ENCODE measurements at regions not wholly inside any gene's neighbourhood (a gene's known extent, or its start where the extent isn't known, plus 50 kb on each side); places are given as distances from the start of the nearest gene placed in this dataset.
A peak's percentile ranks its signal among the peaks of the same experiment; 100 is the strongest.
"Not testable (repeated sequence)": the region's sequence is repeated elsewhere in the genome, so short reads cannot be mapped to it uniquely, and the experiment has no call there.

DNA sequence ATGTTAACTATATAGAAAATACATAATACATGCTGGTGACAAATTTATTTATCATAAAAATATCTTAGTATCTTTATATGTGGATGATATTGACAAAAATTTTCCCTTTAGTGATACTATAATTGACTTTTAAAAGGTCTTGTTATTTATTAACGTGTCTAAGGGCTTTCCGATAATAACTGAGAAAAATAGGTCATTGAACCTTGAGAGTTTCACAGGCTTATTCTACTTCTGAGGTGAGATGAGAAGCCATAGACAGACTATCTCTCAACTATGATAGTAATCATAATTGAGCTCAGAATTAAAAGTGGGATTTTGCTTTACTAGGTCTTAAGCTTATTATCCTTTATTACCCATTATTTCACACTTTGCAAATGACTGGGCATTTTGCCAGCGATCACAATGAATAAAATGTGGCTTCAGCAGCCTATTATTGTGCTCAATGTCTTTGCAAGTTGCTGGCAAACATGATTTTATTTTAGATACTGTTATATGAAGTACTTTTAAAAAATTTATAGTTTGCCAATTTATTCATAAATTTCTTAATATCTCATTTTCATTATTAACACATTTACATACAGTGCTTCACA, 574.5 kb downstream of the ZWINT start:
- intact Hi-C loops (cut with DNase I) = no loop called here
- DNase-seq = no peak

DNA sequence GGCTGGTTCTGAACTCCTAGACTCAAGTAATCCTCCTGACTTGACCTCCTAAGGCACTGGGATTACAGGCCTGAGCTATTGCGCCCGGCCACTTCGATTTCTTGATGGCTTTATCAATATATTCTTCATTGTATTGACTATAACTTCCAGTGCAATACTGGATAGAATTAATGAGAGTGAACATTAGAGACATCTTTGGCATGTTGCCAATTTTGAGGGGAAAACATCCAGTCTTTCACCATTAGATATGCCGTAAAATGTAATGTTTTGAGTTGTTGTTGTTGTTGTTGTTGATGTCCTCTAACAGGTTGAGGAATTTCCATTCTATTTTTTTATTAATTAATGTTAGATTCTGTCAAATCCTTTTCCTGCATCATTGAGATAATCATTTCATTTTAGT, 578.9 kb downstream of the ZWINT start:
- peak in 2 of 10 donors; percentile 33 to 39 for DNase-seq
- intact Hi-C loops (cut with DNase I) = no loop called here

DNA sequence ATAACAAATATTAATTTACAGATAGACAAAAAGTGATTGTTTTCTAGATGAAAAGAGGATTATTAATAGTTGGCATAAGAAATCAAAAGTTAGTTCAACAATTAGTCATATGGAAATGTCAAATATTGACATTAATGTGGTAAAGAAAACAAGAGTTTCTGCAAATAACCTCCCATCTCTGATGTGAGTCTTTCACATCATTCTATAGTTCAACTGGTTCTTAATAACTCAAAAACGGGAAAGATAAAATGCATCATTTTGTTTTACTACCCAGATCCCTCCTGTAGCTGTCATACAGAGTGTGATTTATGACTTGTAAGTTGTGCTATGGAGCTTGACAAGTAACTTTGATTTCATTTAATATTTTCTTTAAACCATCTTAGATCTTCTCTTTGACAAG, 594.8 kb downstream of the ZWINT start:
- intact Hi-C loops (cut with DNase I) = no loop called here
- no peak for DNase-seq

DNA sequence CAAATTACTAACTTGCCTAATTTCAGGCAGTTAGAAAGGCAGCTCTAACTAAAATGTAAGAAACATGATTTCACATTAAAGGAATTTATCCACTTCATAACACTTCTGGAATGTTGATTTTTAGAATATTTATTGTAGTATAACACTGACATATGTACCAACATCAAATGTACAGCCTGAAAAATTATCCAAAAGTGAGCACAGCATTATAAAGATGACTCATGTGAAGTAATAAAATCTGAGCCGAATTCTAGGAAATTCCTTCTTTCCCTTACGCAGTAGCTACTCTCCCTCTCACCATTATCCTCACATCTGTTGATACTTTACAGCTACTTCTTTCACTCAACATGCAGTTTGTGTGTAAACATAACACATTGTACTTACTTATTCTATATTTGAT, 610.6 kb downstream of the ZWINT start:
- no peak for DNase-seq
- intact Hi-C loops (cut with DNase I) = no loop called here

DNA sequence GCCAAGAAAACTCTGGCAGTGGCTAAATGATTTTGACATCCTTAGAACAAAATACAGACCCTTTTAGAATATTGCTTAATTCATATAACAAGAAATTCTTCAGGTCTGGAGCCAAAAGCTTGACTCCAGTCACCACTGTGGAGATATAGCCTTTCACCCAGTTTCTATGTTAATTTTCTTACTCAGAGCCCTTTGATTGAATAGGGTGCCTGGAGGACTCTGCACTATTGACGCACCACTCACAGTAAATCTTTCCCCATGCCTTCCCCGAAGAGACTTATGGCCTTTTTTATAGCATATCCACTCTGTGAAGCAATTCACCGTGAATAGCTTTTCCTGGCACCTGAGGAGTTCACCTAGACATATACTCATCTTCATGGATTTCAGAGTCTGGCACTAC, 613.8 kb downstream of the ZWINT start:
- no peak for DNase-seq
- intact Hi-C loops (cut with DNase I) = loop anchor here (10.0 kb wide), 1 partner anchor 652 kb away; no protein-coding TSS in a partner anchor

DNA sequence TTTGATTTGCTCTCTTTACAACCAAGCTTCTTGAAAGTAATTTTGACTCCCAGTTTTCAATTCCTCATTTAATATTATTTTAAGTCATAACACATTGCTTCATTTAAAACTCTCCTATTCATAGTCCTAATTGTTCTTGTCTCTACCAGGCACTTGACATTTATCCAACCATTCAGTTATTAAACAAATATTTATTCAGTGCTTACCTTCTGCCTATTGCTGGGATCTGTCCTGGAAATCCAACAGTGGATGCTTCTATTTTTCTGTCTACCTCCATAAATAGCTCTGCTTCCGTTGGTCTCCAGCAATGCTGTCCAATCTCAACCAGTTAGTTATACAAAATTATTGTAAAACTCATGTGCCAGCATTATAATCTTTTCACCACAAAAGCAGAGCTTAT, 615.1 kb downstream of the ZWINT start:
- intact Hi-C loops (cut with DNase I) = loop anchor here (10.0 kb wide), 1 partner anchor 651 kb away; no protein-coding TSS in a partner anchor
- no peak for DNase-seq

DNA sequence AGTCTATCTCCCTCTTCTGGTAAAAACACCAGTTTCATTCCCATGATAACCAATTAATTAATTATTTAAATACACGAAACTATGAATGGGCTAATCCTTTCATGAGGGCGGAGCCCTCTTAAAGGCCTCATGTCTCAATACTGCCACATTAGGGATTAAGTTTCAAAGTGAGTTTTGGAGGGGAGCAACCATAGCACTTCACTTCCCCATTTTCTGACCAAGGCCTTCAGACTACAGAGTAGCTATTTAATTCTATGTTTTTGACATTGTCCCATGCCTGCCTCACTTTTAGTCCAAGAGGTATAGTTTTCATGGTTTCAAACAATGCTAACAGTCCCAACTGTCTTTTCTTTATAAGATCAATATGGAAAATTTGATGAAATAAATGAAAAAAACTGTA, 618.6 kb downstream of the ZWINT start:
- intact Hi-C loops (cut with DNase I) = loop anchor here (10.0 kb wide), 1 partner anchor 648 kb away; no protein-coding TSS in a partner anchor
- no peak for DNase-seq

DNA sequence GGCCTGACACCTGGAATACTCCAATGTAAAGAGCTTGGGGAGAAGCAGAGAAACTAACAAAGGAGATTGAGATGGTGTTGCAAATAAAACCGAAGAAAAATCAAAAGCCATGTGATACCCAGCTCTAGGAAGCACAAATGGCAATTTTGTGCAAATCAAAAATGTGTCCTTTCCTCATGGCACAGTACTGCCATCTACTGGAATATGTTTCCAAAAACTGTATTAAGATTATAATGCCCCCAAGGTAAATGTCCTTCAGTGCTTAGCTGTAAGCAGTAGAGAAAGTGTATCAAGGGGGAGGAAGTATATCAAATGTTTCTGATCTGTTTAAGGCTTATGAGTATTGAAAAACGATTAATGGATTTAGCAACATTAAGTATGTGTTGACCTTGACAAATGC, 620.3 kb downstream of the ZWINT start:
- not testable (repeated sequence) for DNase-seq

DNA sequence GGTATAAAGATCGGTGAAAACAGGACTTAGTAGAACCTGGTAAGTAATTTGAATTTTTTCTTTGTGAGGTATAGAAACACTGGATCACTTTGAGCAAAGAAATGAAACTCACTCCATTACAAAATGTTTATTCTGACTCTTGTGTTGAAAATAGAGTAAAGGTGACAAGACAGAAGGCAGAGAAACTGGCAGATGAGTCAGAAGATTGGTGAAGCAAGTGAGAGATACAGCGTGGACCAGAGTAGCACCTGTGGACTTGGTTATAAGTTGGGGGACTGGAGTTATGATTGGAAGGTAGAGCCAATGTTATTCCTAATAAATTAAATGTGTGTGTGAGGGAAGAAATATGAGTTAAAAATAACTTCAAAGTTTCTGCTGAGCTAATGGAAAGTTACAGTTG, 620.9 kb downstream of the ZWINT start:
- intact Hi-C loops (cut with DNase I) = loop anchor here (10.0 kb wide), 1 partner anchor 645 kb away; no protein-coding TSS in a partner anchor
- DNase-seq = no peak

More for the DNA sequence above, 620.3 kb downstream of the ZWINT start:
- intact Hi-C loops (cut with DNase I) = loop anchor here (10.0 kb wide), 1 partner anchor 646 kb away; no protein-coding TSS in a partner anchor

DNA sequence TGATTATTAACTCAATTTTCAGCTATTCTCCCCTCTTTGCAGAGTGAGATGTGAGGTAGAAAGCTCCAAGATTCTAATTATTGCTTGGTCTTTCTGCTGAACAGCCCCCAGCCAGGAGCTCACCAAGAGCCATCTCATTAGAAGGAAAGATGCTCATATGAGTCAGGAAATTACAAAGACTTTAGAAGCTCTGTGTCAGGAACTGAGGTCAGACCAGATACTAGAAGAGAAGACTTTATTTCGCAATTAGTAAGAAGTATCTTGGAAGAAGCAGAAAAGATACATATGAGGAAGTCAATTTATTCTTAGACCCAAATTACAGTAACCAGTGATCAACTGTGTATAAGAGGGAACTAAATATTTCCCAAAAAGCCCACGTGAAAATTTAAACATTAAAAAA, 626.9 kb downstream of the ZWINT start:
- intact Hi-C loops (cut with DNase I) = no loop called here
- no peak for DNase-seq

DNA sequence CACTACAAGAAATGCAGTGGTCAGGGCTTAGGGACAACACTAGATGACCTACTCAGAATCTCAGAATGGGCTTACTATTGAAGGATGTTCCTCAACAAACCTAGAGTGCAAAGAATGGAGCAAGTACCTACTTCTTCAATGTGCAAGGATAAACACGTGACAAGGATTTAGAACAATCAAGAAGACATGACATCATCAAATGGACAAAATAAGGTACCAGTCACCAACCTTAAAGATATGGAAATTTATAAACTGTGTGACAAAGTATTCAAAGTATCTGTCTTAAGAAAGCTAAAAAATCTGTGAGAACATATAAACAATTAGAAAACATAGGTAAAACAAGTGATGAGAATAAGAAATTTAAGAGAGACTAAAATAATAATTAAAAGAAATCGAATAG, 656.1 kb downstream of the ZWINT start:
- DNase-seq = no peak
- intact Hi-C loops (cut with DNase I) = no loop called here

DNA sequence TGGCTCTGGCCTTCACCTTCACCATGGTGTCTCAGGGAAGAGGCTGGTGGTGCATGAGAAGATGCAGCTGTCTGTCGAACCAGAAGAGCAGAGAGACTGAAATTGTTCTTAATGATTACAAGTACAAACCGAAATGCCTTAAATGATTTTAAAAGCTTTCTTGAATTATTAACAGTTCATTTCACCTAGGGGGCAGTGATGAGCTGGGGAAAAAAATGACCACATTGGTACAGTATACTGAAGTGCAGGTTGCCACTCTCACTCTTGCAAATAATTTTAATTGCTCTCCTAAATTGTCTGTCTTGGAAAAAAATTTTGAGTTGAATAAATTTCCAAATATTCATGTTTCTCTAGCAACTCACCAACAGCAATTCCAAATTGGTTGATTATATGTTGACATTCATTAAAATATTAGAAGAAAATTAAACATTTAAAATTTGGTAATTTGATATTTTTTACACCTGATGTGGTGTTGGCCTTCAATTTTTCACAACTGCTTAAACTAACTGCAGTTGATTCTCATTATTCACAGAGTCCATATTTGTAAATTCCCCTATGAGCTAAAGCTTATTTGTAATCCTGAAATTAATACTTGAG, 692.6 kb downstream of the ZWINT start:
- intact Hi-C loops (cut with DNase I) = no loop called here
- DNase-seq = no peak

DNA sequence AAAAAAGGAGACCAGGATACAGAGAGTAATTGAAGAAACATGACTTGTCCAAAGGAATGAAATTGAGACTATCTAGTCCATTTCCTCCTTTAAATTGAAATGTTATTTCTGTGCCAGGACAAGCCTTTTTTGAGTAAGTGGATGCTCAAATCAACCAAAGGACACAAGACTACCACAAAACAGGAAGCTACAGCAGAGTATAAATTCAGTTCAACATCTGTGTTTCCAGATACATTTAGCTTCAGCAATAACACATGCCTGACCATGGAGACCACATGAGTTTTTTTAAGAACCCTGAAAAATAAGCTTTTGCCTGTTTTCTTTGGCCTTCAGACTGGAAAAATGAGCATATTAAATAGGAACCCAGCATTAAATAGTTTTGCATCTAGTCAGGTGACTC, 707.5 kb downstream of the ZWINT start:
- intact Hi-C loops (cut with DNase I) = no loop called here
- DNase-seq = no peak

DNA sequence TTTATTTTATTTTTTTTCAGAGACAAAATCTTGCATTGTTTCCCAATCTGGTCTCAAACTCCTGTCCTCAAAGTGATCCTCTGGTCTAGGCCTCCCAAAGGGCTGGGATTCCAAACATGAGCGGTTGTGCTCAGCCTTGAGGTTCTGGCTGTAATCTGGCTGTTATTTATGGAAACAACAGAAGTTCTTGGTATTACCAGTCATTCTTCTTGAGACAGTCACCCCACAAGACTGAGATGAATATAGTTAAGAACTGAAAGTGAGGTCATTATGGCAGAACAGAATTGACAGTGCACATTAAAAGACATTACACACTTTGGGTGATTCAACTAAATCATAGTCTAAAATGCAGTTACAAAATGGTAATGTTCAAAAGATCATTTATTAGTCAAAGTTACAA, 719.5 kb downstream of the ZWINT start:
- intact Hi-C loops (cut with DNase I) = no loop called here
- no peak for DNase-seq

DNA sequence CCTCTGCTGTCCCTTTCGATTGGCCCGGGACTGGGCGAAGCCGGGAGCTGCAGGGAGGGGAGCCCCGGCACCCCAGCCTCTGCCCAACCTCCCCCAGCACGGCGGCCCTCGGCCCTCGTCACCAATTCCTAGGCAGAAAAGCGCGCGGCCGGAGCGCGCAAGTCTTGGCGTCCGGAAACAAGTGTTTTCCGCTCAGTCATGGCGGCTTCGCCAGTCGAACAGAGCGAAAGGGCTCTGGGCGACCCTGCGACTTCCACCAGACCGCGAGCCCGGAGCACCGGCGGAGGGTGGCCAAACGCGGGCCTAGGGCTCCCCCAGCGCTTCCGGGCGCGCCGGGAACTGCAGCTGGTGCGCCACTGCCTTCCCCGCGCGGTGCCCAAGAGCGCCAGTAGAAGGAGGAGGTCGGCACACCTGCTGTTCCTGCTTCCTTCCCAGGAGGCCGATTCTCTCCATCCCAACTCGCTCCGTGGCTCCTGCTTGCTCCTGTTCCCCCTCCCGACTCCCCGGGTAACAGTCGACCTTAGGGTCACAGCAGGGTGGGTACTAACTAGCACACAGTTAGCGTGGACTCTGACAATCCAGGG, 729.9 kb downstream of the ZWINT start:
- intact Hi-C loops (cut with DNase I) = no loop called here
- peak; percentile 40 to 95 (median 64) for DNase-seq

DNA sequence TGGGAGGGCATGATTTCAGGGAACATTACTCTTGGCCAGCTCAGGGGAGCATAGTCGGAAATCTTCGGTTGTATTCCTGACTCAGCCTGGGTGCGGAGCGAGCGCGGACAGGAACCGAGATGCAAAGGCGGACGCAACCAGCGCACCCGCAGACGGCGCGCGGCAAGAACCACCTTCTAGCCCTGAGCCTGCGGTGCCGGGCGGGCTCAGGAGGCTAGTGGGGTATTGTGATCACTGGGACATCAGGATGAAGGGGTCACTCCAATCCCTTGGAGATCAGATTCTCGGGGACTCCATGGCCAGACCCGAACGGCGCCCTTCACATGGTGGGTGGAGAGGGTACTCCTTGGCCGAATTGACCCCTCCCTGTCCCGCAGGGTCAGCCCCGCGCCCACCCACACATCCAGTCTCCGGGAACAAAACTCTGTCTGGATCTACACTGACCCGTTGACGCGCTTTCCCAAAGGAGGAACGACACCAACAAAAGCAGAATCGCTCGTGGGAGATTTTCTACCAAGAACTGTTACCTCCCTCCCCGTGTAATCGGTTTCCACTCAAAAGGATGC, 730.5 kb downstream of the ZWINT start:
- intact Hi-C loops (cut with DNase I) = no loop called here
- peak in 7 of 10 donors; percentile 11 to 83 (median 29) for DNase-seq

DNA sequence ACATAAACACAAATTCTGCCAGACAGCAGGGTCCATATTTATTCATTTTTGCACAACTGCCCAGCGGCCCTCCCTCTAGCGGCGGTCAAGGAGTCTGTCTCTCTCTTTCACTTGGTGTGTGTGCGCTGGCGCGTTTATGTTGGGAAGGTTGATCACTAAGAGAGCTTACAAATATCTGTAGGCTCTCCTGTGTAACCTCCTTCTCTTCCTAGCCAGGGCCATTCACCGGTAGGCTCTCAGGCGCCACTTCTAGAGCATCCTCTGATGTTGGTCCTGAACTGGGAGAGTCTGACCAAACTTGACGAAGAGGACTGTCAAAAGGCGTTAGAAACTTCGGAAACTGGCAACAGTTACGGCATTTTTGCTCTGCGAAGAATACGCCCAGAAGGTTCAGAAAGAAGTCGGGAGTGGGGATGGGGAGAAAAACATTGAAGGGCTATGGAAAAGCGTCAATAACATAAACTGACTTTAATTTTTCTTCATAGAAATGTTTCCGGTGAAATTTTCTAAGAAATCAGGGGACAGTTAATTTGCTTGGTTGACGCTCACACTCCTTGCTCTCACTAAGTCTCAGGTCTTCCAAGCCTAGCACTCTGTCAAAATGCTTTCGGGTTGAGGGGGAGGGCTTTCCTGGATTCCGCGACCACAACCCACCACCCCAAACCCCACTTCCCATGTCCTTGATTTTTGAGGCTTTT, 731.1 kb downstream of the ZWINT start:
- DNase-seq = peak; percentile 12 to 89 (median 31)
- intact Hi-C loops (cut with DNase I) = loop anchor here (5.0 kb wide), 1 partner anchor 538 kb away; no protein-coding TSS in a partner anchor

DNA sequence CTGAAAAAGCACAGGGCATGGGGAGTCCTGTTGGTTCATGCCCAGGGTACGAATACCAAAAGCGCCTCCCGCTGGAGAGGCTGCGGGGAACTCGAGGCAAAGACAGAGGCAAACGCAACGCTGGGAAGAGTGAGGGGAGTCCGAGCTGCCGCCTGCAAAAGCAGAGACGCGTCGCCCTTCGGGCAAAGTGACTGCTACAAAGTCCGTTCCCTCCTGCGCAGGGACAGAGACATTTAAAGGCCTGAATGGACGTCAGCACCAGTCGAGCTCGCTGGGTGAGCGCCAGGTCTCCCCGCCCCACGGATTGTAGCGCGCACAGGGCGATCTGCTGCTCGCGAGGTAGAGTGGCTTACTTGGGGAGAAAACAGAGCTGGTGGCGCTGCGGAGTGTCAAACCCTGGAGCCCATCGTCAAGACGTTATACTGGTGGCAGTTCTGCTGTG, 732.8 kb downstream of the ZWINT start:
- DNase-seq = peak; percentile 17 to 87 (median 34)
- intact Hi-C loops (cut with DNase I) = loop anchor here (5.0 kb wide), 1 partner anchor 536 kb away; no protein-coding TSS in a partner anchor

DNA sequence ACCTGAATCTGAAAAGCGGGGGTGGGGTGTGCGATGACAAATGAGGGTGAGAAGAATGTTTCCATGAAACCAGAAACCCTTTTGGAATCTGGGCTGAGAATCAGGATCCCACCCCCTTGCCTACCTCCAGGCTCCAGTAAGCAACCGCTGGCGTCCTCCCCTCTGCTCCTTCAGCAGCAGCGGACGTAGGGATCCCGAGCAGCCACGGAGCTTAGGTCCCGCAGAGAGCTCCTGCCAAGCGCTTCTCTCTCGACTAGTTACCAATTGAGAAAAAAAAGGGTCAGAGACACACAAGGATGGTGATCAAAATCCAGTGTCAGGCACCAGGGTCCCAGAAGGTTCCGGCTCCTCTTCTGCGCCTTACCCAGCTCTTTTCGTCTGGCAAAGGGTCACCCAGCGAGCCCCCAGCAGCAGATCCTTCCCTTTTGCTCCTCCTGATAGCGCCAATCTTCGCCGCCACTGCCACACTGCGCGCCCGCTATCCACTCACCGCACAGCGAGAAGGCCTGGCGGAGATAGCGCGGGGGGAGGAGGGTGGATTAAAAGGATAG, 733.5 kb downstream of the ZWINT start:
- intact Hi-C loops (cut with DNase I) = loop anchor here (5.0 kb wide), 1 partner anchor 535 kb away; no protein-coding TSS in a partner anchor

More for the DNA sequence above, 733.5 kb downstream of the ZWINT start:
- peak in 8 of 10 donors; percentile 9 to 87 (median 24) for DNase-seq

All from posterior cingulate gyrus (tissue), 11 donors.